MCF 10A (cell line): ENCODE measurements at regions not wholly inside any gene's neighbourhood (a gene's known extent, or its start where the extent isn't known, plus 50 kb on each side); places are given as distances from the start of the nearest gene placed in this dataset.

Source experiments
- BruUV-seq: library from RNA; stranded (reverse); fragments of 400-500 nt; replicated peaks from 2 replicates; lab custom pipeline; 2021; lab: Mats Ljungman, UMichigan
- CTCF ChIA-PET: fragments of 300-600 bp; sonication (Branson Sonifier 250); formaldehyde crosslinking; extraction: SDS; loops from one replicate; lab custom pipeline; 2021; ENCODE audit warnings: antibody characterized with exemption, inconsistent platforms; lab: Yijun Ruan, JAX
- POLR2A ChIA-PET: fragments of 300-600, 350-650 bp; sonication (Branson Sonifier 250); formaldehyde crosslinking; extraction: SDS; loops from one replicate; lab custom pipeline; 2020; ENCODE audit warnings: antibody characterized with exemption, inconsistent platforms; lab: Yijun Ruan, JAX
- DNase-seq: peaks from one replicate; pipeline ENCODE4 v3.0.0-alpha.2; 2018; ENCODE audit not compliant: unreplicated experiment
- H3K27ac Mint-ChIP-seq: one replicate; pipeline ENCODE4 v1.8.0; 2022; ENCODE audit warnings: mild to moderate bottlenecking, low read depth, mixed read lengths; ENCODE audit not compliant: unreplicated experiment
- H3K27me3 Mint-ChIP-seq: one replicate; pipeline ENCODE4 v1.8.0; 2022; ENCODE audit warnings: mixed read lengths; ENCODE audit not compliant: insufficient read depth, unreplicated experiment
- H3K36me3 Mint-ChIP-seq: one replicate; pipeline ENCODE4 v1.8.0; 2022; ENCODE audit warnings: mild to moderate bottlenecking, moderate library complexity, mixed read lengths; ENCODE audit not compliant: insufficient read depth, unreplicated experiment
- H3K4me1 Mint-ChIP-seq: one replicate; pipeline ENCODE4 v1.8.0; 2022; ENCODE audit warnings: mixed read lengths; ENCODE audit not compliant: insufficient read depth, unreplicated experiment
- H3K4me3 Mint-ChIP-seq: one replicate; pipeline ENCODE4 v1.8.0; 2022; ENCODE audit warnings: mild to moderate bottlenecking, moderate library complexity, mixed read lengths; ENCODE audit not compliant: unreplicated experiment
- H3K9me3 Mint-ChIP-seq: one replicate; pipeline ENCODE4 v1.8.0; 2022; ENCODE audit warnings: mixed read lengths; ENCODE audit not compliant: unreplicated experiment
- intact Hi-C: fragments of 100-400 bp; cut with micrococcal nuclease; formaldehyde crosslinking; loops from 2 replicates; pipeline ENCODE4 v1.14.1; 2022
- TF ChIP-seq, protein P1 (sequence below): fragments of 200-600 bp; IDR thresholded peaks from one replicate; pipeline ENCODE4 v1.8.0; 2022; ENCODE audit warnings: antibody characterized with exemption, mild to moderate bottlenecking; ENCODE audit not compliant: unreplicated experiment

DNA sequence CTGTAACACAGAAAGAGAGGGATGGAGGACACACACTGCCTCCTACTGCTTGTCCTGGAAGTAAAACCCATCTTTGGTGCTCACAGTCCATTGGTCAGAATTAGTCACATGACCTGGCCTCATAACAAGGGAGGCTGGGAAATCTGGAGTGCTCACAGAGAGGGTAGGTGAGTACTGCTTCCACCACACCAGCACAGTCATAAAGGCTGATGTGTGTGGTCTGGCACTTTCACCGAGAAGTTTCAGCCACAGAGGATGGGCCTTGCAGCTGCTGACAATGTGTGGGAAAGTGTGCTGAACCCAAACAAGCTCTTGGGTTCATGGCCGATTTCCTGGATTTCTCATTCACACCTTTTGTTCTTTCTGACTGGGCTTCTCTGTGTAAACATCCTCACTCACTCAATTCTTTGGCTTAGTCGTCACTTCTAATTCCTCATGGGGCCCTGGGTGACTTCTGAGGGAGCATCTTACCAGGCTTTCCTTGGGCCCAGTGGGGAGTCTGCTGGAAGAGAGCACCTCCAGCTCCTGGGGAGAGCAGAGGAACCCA, 100.7 kb downstream of the ASB7 start:
- Mint-ChIP-seq H3K9me3 (no peaks in the 10 kb centered on the region), H3K4me3 (no peak overlapping the region), H3K4me1 (peaks cover 8% of the 10 kb centered on the region), H3K27ac (no peak overlapping the region), H3K36me3 (no peaks in the 10 kb centered on the region), H3K27me3 (no peaks in the 10 kb centered on the region)
- DNase-seq = peak; percentile 20
- CTCF ChIA-PET = interaction anchor here (0.5 kb wide), 1 partner anchor 146 kb away, joined by 3 read pairs; no protein-coding TSS in a partner anchor
- no TSS peak for BruUV-seq
- TF ChIP-seq, protein P1, sequence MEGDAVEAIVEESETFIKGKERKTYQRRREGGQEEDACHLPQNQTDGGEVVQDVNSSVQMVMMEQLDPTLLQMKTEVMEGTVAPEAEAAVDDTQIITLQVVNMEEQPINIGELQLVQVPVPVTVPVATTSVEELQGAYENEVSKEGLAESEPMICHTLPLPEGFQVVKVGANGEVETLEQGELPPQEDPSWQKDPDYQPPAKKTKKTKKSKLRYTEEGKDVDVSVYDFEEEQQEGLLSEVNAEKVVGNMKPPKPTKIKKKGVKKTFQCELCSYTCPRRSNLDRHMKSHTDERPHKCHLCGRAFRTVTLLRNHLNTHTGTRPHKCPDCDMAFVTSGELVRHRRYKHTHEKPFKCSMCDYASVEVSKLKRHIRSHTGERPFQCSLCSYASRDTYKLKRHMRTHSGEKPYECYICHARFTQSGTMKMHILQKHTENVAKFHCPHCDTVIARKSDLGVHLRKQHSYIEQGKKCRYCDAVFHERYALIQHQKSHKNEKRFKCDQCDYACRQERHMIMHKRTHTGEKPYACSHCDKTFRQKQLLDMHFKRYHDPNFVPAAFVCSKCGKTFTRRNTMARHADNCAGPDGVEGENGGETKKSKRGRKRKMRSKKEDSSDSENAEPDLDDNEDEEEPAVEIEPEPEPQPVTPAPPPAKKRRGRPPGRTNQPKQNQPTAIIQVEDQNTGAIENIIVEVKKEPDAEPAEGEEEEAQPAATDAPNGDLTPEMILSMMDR = no peak
- intact Hi-C loops = no loop called here
- POLR2A ChIA-PET = interaction anchor here (1.4 kb wide), 1 partner anchor 18 kb away, joined by 4 read pairs; no protein-coding TSS in a partner anchor

DNA sequence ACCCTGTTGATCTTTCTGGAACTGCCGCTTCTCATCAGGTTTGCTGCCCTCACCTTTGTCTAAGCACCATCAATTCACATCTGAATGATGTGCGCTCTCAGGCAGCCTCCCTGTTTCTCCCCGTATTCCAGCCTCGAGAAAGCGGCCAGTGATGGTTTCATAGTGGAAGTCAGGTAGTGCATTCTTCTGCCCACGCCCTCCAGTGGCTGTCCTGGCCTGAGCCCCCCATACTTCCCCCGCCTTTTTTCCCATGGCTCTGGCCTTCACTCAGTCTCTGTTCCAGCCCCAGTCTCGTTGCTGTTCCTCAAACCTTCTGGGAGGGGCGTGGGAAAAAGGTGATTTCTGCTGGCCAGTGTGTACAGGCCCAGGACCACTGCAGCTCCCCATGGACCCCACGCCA, 101.3 kb downstream of the ASB7 start:
- DNase-seq = no peak
- ChIA-PET POLR2A (interaction anchor here (1.4 kb wide), 1 partner anchor 18 kb away, joined by 4 read pairs; no protein-coding TSS in a partner anchor), CTCF (no interaction called here)
- H3K4me1 Mint-ChIP-seq = peaks cover 8% of the 10 kb centered on the region
- no peaks in the 10 kb centered on the region for H3K36me3 Mint-ChIP-seq
- H3K27me3 Mint-ChIP-seq = no peaks in the 10 kb centered on the region
- H3K9me3 Mint-ChIP-seq = peaks cover 3% of the 10 kb centered on the region
- BruUV-seq = no TSS peak
- no peak overlapping the region for H3K27ac Mint-ChIP-seq
- no peak overlapping the region for H3K4me3 Mint-ChIP-seq
- TF ChIP-seq, protein P1 = no peak
- intact Hi-C loops = no loop called here

DNA sequence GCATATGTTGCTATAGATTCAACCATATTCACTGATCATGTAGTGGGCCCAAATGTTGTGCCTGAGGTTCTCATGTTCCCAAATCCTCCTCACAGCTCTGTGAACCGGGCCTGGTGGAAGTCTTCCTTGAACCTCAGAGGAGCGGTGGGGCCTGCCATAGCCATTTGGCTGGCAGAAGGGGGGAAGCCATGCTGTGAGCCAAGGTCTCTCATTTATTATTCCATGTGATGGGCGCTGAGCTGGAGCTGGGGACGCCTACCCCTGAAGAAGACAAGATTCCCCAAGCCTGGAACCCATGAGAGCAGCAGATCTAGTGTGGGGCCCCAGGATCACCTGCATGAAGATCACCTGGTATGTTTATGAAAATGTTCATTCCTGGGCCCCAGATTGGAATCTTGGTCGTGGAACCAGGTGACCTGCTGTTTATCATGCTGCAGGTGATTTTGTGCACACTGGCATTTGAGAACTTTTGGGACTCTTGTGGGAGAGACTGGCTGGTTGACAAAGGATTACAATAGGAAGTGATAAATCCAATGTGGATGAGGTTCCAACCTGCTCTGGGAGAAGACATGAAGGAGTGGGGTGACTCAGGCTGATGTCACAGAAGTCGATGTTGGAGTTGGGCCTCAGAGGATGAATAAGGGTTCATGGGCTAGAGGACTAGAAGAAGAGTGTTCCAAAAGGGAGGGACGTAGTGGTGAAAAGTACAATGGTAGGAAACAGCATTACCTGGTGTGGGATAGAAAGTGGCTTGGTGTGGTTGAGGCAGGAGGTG, 102.1 kb downstream of the ASB7 start:
- TF ChIP-seq, protein P1 = no peak
- no peak overlapping the region for H3K4me3 Mint-ChIP-seq
- no peak overlapping the region for H3K27ac Mint-ChIP-seq
- no TSS peak for BruUV-seq
- no peaks in the 10 kb centered on the region for H3K27me3 Mint-ChIP-seq
- peaks cover 2% of the 10 kb centered on the region for H3K36me3 Mint-ChIP-seq
- CTCF ChIA-PET = interaction anchor here (0.7 kb wide), 1 partner anchor 9 kb away, joined by 3 read pairs; no protein-coding TSS in a partner anchor
- peak; percentile 73 for DNase-seq
- POLR2A ChIA-PET = no interaction called here
- H3K4me1 Mint-ChIP-seq = peaks cover 8% of the 10 kb centered on the region
- intact Hi-C loops = no loop called here
- H3K9me3 Mint-ChIP-seq = peaks cover 7% of the 10 kb centered on the region

DNA sequence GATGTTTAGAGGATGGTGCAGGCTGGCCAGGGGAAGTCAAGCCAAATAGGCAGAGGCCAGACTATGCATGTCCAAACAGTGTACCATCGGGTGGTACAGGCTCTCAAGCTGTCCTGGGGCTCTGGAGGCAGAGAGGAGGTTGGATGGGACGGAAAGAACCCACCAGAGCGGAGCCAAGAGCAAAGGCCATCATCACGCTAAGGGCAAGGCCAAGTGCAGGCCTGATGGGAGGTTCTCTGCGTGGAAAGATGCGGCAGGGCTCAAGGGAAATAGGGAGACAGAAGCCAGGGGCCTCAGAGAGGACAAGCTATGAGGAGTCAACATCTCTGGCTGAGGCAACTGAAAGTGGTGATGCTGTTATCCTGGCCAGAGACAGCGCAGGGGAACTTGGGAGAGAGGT, 102.7 kb downstream of the ASB7 start:
- H3K27ac Mint-ChIP-seq = no peak overlapping the region

More for the DNA sequence above, 102.7 kb downstream of the ASB7 start:
- no peak for DNase-seq
- no TSS peak for BruUV-seq
- POLR2A ChIA-PET = no interaction called here
- TF ChIP-seq, protein P1 = no peak
- intact Hi-C loops = no loop called here
- CTCF ChIA-PET = no interaction called here
- no peaks in the 10 kb centered on the region for H3K27me3 Mint-ChIP-seq
- H3K4me3 Mint-ChIP-seq = no peak overlapping the region
- H3K36me3 Mint-ChIP-seq = peaks cover 7% of the 10 kb centered on the region
- peaks cover 13% of the 10 kb centered on the region for H3K9me3 Mint-ChIP-seq
- peaks cover 11% of the 10 kb centered on the region for H3K4me1 Mint-ChIP-seq
